HEK293 (cell line): ENCODE measurements at regions not wholly inside any gene's neighbourhood (a gene's known extent, or its start where the extent isn't known, plus 50 kb on each side); places are given as distances from the start of the nearest gene placed in this dataset.
A peak's percentile ranks its signal among the peaks of the same experiment; 100 is the strongest.

Source experiments
- CTCF ChIA-PET: fragments of 350-600 bp; formaldehyde crosslinking; extraction: SDS; loops from one replicate; lab custom pipeline; 2021; ENCODE audit warnings: antibody characterized with exemption; lab: Yijun Ruan, JAX
- POLR2A ChIA-PET: fragments of 300-600 bp; formaldehyde crosslinking; extraction: SDS; loops from one replicate; lab custom pipeline; 2020; ENCODE audit warnings: antibody characterized with exemption, inconsistent platforms; lab: Yijun Ruan, JAX
- H3K27ac ChIP-seq: fragments of 200-500 bp; sonication (Bioruptor generic); 2 replicates; pipeline ENCODE4 v1.5.1; 2014; ENCODE audit warnings: low read depth, low read length, control low read depth, inconsistent platforms; ENCODE audit errors: extremely low read depth
- H3K36me3 ChIP-seq, 2 experiments: fragments of 200-500 bp in 1 of 2; sonication (Bioruptor generic) in 1 of 2; 1 replicate in 1 of 2; 2 replicates in 1 of 2; pipeline ENCODE4 v1.5.1; 2014 to 2017; ENCODE audit warnings: inconsistent platforms in 2 of 2, low read length in 2 of 2; ENCODE audit not compliant: control insufficient read depth in 2 of 2, insufficient read depth in 1 of 2
- H3K4me1 ChIP-seq: fragments of 200-500 bp; sonication (Bioruptor generic); 2 replicates; pipeline ENCODE4 v1.5.1; 2014; ENCODE audit warnings: mild to moderate bottlenecking, low read length, inconsistent platforms; ENCODE audit not compliant: control insufficient read depth, insufficient read depth
- H3K4me3 ChIP-seq: 2 replicates; pipeline ENCODE4 v1.5.1; 2011; ENCODE audit warnings: low read depth, mild to moderate bottlenecking, control low read depth, low read length, moderate library complexity
- H3K9me3 ChIP-seq: fragments of 200-500 bp; sonication (Bioruptor generic); 2 replicates; pipeline ENCODE4 v1.5.1; 2014; ENCODE audit warnings: low read depth, low read length, inconsistent platforms; ENCODE audit not compliant: control insufficient read depth, insufficient read depth
- GLI4 ChIP-seq: fragments of 450-650 bp; formaldehyde crosslinking; IDR thresholded peaks from 2 replicates; pipeline ENCODE4 v1.5.1; 2016; ENCODE audit warnings: missing biosample characterization, missing genetic modification characterization
- SP3 ChIP-seq: fragments of 450-650 bp; formaldehyde crosslinking; IDR thresholded peaks from 2 replicates; pipeline ENCODE4 v1.5.1; 2016; ENCODE audit warnings: missing biosample characterization, missing genetic modification characterization
- ZBTB7A ChIP-seq: fragments of 450-650 bp; formaldehyde crosslinking; IDR thresholded peaks from 2 replicates; pipeline ENCODE4 v1.5.1; 2016; ENCODE audit warnings: low read depth, missing biosample characterization, missing genetic modification characterization
- ZFHX2 ChIP-seq: fragments of 450-650 bp; formaldehyde crosslinking; conservative IDR thresholded peaks from 2 replicates; pipeline ENCODE4 v1.5.1; 2016; ENCODE audit warnings: missing biosample characterization, missing genetic modification characterization
- ZIC2 ChIP-seq: fragments of 450-650 bp; formaldehyde crosslinking; IDR thresholded peaks from 2 replicates; pipeline ENCODE4 v1.5.1; 2016; ENCODE audit warnings: missing biosample characterization, missing genetic modification characterization
- ZNF10 ChIP-seq: fragments of 450-650 bp; formaldehyde crosslinking; IDR thresholded peaks from 2 replicates; pipeline ENCODE4 v1.5.1; 2017; ENCODE audit warnings: missing biosample characterization, missing genetic modification characterization
- ZNF510 ChIP-seq: fragments of 450-650 bp; formaldehyde crosslinking; IDR thresholded peaks from 2 replicates; pipeline ENCODE4 v1.5.1; 2018; ENCODE audit warnings: mild to moderate bottlenecking, missing genetic modification characterization, missing biosample characterization; ENCODE audit not compliant: insufficient replicate concordance
- TF ChIP-seq, protein P1 (sequence below): fragments of 450-650 bp; formaldehyde crosslinking; IDR thresholded peaks from 2 replicates; pipeline ENCODE4 v1.5.1; 2016; ENCODE audit warnings: missing biosample characterization, missing genetic modification characterization
- TF ChIP-seq, protein P2 (sequence below): fragments of 450-650 bp; formaldehyde crosslinking; IDR thresholded peaks from 2 replicates; pipeline ENCODE4 v1.5.1; 2016; ENCODE audit warnings: missing biosample characterization, missing genetic modification characterization
- TF ChIP-seq, protein P3 (sequence below): fragments of 450-650 bp; formaldehyde crosslinking; IDR thresholded peaks from 2 replicates; pipeline ENCODE4 v1.5.1; 2017; ENCODE audit warnings: missing biosample characterization, missing genetic modification characterization

DNA sequence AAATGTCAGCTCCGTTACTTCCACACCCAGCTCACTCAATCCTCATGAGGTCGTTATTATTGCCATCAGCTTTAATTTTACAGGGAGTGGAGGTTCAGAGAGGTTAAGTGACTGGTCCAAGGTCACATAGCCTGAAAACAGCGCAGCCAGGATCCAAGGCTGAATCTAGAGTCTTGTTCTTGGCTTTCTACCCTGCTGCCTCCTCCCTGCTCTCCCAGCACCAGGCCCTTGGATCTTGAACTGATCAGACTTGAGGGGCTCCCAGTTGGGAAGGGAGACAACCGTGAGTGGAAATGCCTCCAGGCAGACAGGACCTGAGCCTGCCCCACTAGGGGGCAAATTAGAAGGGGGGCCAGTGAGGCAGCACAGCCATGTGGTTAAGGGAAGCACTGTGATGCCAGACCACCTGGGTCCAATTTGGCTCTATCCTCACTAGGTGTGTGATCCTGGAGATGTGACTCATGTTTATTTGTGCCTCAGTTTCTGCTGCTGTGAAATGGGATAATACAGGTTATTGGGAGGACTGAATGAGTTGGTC lies 135.6 kb upstream of the PTPN1 start:
- H3K4me1 ChIP-seq = peaks cover 4% of the 10 kb centered on the region; the same call in 1 of the 2 replicates
- ChIA-PET CTCF (no interaction called here), POLR2A (no interaction called here)
- no peaks in the 10 kb centered on the region for H3K36me3 ChIP-seq
- no peak overlapping the region for H3K27ac ChIP-seq
- no peaks in the 10 kb centered on the region for H3K9me3 ChIP-seq
- H3K4me3 ChIP-seq = no peak overlapping the region
- TF ChIP-seq, protein P1, sequence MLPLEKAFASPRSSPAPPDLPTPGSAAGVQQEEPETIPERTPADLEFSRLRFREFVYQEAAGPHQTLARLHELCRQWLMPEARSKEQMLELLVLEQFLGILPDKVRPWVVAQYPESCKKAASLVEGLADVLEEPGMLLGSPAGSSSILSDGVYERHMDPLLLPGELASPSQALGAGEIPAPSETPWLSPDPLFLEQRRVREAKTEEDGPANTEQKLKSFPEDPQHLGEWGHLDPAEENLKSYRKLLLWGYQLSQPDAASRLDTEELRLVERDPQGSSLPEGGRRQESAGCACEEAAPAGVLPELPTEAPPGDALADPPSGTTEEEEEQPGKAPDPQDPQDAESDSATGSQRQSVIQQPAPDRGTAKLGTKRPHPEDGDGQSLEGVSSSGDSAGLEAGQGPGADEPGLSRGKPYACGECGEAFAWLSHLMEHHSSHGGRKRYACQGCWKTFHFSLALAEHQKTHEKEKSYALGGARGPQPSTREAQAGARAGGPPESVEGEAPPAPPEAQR = no peak
- 0 out of 2 replicates have a peak, but pooled peaks have one; percentile 12 for TF ChIP-seq ZIC2 (tag by site-specific recombination)

DNA sequence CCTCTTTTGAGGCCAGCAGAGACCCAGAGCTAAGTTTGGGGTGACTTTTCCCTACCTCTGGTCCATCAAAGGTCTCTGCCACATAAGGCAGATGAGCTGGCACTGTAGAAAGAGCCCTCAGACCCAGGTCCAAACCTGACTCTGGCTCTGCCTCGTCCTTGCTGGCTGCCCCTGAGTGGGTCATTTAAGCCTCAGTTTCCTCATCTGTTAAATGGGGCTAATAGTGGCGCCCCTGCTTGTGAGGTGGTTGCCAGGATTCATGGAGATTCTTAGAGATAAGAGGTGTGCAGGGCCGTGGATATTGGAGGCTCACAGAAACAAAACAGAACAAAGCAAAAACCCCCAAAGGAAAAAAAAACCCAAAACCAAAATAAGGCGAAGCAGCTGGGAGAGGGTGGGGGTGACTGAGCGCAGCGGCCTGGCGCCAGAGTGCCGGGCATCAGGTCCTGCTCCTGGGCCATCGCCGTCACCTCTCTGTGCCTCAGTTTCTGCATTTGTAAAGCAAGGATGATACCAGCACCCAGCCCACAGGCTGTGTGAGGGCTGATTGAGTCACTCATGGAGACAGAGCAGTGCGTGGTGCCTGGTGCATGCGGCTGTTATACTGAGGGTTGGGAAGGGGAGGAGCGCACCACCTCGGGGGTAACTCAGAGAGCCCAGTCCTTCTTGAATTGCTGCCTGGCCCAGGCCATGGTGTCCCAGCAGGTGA lies 133.8 kb upstream of the PTPN1 start:
- no peaks in the 10 kb centered on the region for H3K9me3 ChIP-seq
- no peak overlapping the region for H3K4me3 ChIP-seq
- H3K27ac ChIP-seq = no peak overlapping the region
- POLR2A ChIA-PET = no interaction called here
- TF ChIP-seq GLI4 (tag by site-specific recombination) (no peak), ZNF10 (tag by site-specific recombination) (0 out of 2 replicates have a peak, but pooled peaks have one; percentile 24)
- TF ChIP-seq, protein P2, sequence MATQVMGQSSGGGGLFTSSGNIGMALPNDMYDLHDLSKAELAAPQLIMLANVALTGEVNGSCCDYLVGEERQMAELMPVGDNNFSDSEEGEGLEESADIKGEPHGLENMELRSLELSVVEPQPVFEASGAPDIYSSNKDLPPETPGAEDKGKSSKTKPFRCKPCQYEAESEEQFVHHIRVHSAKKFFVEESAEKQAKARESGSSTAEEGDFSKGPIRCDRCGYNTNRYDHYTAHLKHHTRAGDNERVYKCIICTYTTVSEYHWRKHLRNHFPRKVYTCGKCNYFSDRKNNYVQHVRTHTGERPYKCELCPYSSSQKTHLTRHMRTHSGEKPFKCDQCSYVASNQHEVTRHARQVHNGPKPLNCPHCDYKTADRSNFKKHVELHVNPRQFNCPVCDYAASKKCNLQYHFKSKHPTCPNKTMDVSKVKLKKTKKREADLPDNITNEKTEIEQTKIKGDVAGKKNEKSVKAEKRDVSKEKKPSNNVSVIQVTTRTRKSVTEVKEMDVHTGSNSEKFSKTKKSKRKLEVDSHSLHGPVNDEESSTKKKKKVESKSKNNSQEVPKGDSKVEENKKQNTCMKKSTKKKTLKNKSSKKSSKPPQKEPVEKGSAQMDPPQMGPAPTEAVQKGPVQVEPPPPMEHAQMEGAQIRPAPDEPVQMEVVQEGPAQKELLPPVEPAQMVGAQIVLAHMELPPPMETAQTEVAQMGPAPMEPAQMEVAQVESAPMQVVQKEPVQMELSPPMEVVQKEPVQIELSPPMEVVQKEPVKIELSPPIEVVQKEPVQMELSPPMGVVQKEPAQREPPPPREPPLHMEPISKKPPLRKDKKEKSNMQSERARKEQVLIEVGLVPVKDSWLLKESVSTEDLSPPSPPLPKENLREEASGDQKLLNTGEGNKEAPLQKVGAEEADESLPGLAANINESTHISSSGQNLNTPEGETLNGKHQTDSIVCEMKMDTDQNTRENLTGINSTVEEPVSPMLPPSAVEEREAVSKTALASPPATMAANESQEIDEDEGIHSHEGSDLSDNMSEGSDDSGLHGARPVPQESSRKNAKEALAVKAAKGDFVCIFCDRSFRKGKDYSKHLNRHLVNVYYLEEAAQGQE (tag by site-specific recombination) = no peak
- TF ChIP-seq, all 188 proteins: peak for 1
- CTCF ChIA-PET = no interaction called here
- Histone ChIP-seq H3K4me1 (peaks cover 4% of the 10 kb centered on the region; the same call in 1 of the 2 replicates), H3K36me3 (no peaks in the 10 kb centered on the region)

DNA sequence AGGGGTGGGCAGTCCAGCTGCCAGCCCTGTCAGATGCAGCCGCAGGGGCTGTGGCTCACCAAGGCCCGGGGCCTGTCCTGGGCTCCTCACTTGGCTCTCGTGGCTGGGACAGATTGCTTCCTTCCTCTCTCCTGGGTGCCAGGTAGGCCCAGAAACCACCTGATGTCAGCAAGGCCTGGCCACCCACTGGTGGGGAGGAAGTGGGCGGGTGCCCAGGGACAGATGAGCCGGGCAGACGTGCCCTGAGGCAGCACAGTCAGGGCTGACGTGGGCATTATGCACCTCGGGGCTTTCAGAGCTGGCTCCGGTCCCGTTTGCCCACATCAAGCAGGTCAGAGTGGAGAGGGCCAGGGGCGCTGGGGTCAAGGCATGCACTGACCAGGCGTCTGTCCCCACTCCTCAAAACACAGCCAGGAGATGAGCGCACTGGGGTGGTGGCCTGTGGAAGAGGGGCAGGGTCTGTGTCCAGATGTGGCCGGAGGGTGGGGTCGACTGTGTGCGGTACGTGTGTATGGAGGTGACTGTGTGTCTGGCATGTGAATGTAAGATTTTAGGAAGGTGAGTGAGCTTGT lies 133.2 kb upstream of the PTPN1 start:
- POLR2A ChIA-PET = no interaction called here
- TF ChIP-seq ZBTB7A (tag by site-specific recombination) = no peak
- no peak for TF ChIP-seq SP3 (tag by site-specific recombination)
- TF ChIP-seq, protein P3, sequence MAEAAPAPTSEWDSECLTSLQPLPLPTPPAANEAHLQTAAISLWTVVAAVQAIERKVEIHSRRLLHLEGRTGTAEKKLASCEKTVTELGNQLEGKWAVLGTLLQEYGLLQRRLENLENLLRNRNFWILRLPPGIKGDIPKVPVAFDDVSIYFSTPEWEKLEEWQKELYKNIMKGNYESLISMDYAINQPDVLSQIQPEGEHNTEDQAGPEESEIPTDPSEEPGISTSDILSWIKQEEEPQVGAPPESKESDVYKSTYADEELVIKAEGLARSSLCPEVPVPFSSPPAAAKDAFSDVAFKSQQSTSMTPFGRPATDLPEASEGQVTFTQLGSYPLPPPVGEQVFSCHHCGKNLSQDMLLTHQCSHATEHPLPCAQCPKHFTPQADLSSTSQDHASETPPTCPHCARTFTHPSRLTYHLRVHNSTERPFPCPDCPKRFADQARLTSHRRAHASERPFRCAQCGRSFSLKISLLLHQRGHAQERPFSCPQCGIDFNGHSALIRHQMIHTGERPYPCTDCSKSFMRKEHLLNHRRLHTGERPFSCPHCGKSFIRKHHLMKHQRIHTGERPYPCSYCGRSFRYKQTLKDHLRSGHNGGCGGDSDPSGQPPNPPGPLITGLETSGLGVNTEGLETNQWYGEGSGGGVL (tag by site-specific recombination) = no peak
- peak; percentile 28; the same call in 1 of the 2 replicates for TF ChIP-seq ZFHX2
- TF ChIP-seq ZNF510 (tag by site-specific recombination) = no peak
- TF ChIP-seq, all 188 proteins: peak for 1
- CTCF ChIA-PET = no interaction called here

More for the DNA sequence above, 133.2 kb upstream of the PTPN1 start:
- H3K9me3 ChIP-seq = no peaks in the 10 kb centered on the region
- no peaks in the 10 kb centered on the region for H3K36me3 ChIP-seq
- no peak overlapping the region for H3K27ac ChIP-seq
- peaks cover 4% of the 10 kb centered on the region; the same call in 1 of the 2 replicates for H3K4me1 ChIP-seq
- H3K4me3 ChIP-seq = no peak overlapping the region
